ENCODE measurements at regions not wholly inside any gene's neighbourhood (a gene's known extent, or its start where the extent isn't known, plus 50 kb on each side); places are given as distances from the start of the nearest gene placed in this dataset.

DNA sequence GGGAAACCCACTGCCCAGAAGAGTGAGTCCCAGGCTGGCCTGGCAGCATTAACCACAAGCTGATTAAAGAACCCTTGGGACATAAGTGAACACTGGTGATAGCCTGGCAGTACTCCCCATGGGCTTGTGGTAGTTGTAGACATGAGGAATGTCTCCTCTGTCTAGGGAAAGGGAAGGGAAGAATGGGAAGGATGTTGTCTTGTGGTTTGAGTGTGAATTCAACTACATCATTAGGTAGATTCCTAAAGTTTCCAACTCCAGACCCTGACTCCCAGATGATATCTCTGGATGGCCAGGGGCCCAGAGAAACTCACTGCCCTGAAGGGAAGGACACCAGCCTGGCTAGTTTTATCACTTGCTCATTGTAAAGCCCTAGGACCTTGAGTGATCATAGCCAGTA, 1012.4 kb upstream of the COX7C start:
- H3K23me2 ChIP-seq (ENCODE audit: low read depth, low read length): no peaks in the 10 kb centered on the region
- H4K5ac ChIP-seq (ENCODE audit: insufficient read length, low read depth, low read length): no peak overlapping the region
- H3K79me1 ChIP-seq (ENCODE audit: low read depth, low read length): no peaks in the 10 kb centered on the region
- H2BK20ac ChIP-seq (ENCODE audit: low read length): no peak overlapping the region
- H3K4ac ChIP-seq (replicated peaks; ENCODE audit: insufficient read length, low read depth, low read length): no peak overlapping the region
- no peak overlapping the region for H3K4me2 ChIP-seq (ENCODE audit: insufficient read depth in 1 of 2, low read depth in 2 of 2, low read length in 2 of 2)
- no peak overlapping the region for H2BK12ac ChIP-seq (ENCODE audit: low read depth, low read length)
- H2AFZ ChIP-seq (ENCODE audit: low read length): no peak overlapping the region
- H3K9ac ChIP-seq (replicated peaks in 1 of 4; ENCODE audit: extremely low read depth in 1 of 4, low read depth in 3 of 4, low read length in 3 of 4): no peak overlapping the region
- H3K23ac ChIP-seq (ENCODE audit: insufficient read length): no peak overlapping the region
- H2BK15ac ChIP-seq (ENCODE audit: low read length): no peak overlapping the region
- ChIA-PET CTCF (ENCODE audit: partially characterized antibody) (interaction anchor here (1.5 kb wide), 1 partner anchor 10 kb away, joined by 4 read pairs; no protein-coding TSS in a partner anchor), POLR2A (ENCODE audit: partially characterized antibody) (no interaction called here)
- no peak overlapping the region for H2BK120ac ChIP-seq (replicated peaks; ENCODE audit: low read depth, low read length)
- no peaks in the 10 kb centered on the region for H4K20me1 ChIP-seq (replicated peaks in 1 of 2; ENCODE audit: control insufficient read depth in 1 of 2, insufficient read depth in 2 of 2, low read length in 2 of 2)
- H3K4me1 ChIP-seq (replicated peaks in 1 of 4; ENCODE audit: control insufficient read depth in 3 of 4, insufficient read depth in 4 of 4, low read length in 3 of 4): no peaks in the 10 kb centered on the region
- H3K14ac ChIP-seq (ENCODE audit: insufficient read length): no peak overlapping the region
- DNase-seq (ENCODE audit: low read depth in 1 of 2, low spot score in 2 of 2): no peak
- H3K27me3 ChIP-seq (replicated peaks in 1 of 4; ENCODE audit: control insufficient read depth in 3 of 4, extremely low read depth in 1 of 4, insufficient read depth in 3 of 4, low read length in 3 of 4): no peaks in the 10 kb centered on the region
- H2AK5ac ChIP-seq (ENCODE audit: low read depth, low read length): no peak overlapping the region
- no peak overlapping the region for H4K91ac ChIP-seq (replicated peaks; ENCODE audit: insufficient read length, low read length)
- no peak overlapping the region for H2BK5ac ChIP-seq (ENCODE audit: low read depth, low read length)
- no peak overlapping the region for H3K18ac ChIP-seq (ENCODE audit: extremely low read depth, low read length)
- no peaks in the 10 kb centered on the region for H3K9me3 ChIP-seq (ENCODE audit: insufficient read depth in 2 of 2, low read depth in 1 of 2, low read length in 1 of 2)
- H3K27ac ChIP-seq (ENCODE audit: low read depth, low read length): no peak overlapping the region
- no peaks in the 10 kb centered on the region for H3K36me3 ChIP-seq (ENCODE audit: control insufficient read depth in 2 of 4, insufficient read depth in 4 of 4, low read length in 3 of 4)
- no peaks in the 10 kb centered on the region for H3K79me2 ChIP-seq (ENCODE audit: control insufficient read depth in 1 of 2, insufficient read depth in 2 of 2, low read length in 2 of 2)
- no peak overlapping the region for H3K56ac ChIP-seq (replicated peaks; ENCODE audit: insufficient read length, low read depth, low read length)
- H3K4me3 ChIP-seq (ENCODE audit: extremely low read depth in 1 of 4, insufficient read depth in 2 of 4, low read depth in 3 of 4, low read length in 4 of 4): no peak overlapping the region
- no peak for FAIRE-seq
- no peak overlapping the region for H4K8ac ChIP-seq (ENCODE audit: extremely low read depth, insufficient read depth, low read length)
- TF ChIP-seq TAF7 (optimal IDR thresholded peaks at IDR 0.05; ENCODE audit: borderline replicate concordance, low read depth, low read length) (no peak), SIX5 (IDR thresholded peaks at IDR 0.05; ENCODE audit: low read depth, low read length) (no peak), MAFK (IDR thresholded peaks at IDR 0.05; ENCODE audit: low read depth, low read length) (no peak), CHD2 (IDR thresholded peaks at IDR 0.05; ENCODE audit: low read length) (no peak), CHD1 (IDR thresholded peaks at IDR 0.05; ENCODE audit: low read depth, low read length) (no peak), CEBPB (IDR thresholded peaks at IDR 0.05; ENCODE audit: low read depth, low read length) (no peak), RNF2 (IDR thresholded peaks at IDR 0.05; ENCODE audit: borderline replicate concordance, low read depth, low read length, missing control alignments, poor library complexity, severe bottlenecking) (no peak), NANOG (IDR thresholded peaks at IDR 0.05; ENCODE audit: insufficient read depth, low read depth, low read length, poor library complexity, severe bottlenecking) (no peak), YY1 (IDR thresholded peaks at IDR 0.05; ENCODE audit: low read depth, low read length) (no peak), CBX8 (IDR thresholded peaks at IDR 0.05; ENCODE audit: borderline replicate concordance, low read depth, low read length) (no peak), SRF (IDR thresholded peaks at IDR 0.05; ENCODE audit: low read depth, low read length) (no peak), EGR1 (IDR thresholded peaks at IDR 0.05; ENCODE audit: borderline replicate concordance, low read depth, low read length) (no peak), GABPA (IDR thresholded peaks at IDR 0.05; ENCODE audit: borderline replicate concordance, insufficient read depth, low read length) (no peak), CBX5 (IDR thresholded peaks at IDR 0.05; ENCODE audit: low read depth, low read length) (no peak), JUND (IDR thresholded peaks at IDR 0.05; ENCODE audit: low read length) (no peak)
- TF ChIP-seq, protein P1, sequence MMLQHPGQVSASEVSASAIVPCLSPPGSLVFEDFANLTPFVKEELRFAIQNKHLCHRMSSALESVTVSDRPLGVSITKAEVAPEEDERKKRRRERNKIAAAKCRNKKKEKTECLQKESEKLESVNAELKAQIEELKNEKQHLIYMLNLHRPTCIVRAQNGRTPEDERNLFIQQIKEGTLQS (IDR thresholded peaks at IDR 0.05; ENCODE audit: insufficient read depth, low read depth, low read length): no peak

All from H1 (cell line).